Ishikawa (cell line): ENCODE measurements at regions not wholly inside any gene's neighbourhood (a gene's known extent, or its start where the extent isn't known, plus 50 kb on each side); places are given as distances from the start of the nearest gene placed in this dataset.

ENCODE experiments used
- EGR1 ChIP-seq: IDR thresholded peaks from 2 replicates; pipeline ENCODE4 v1.6.1; 2012
- EP300 ChIP-seq: IDR thresholded peaks from 2 replicates; pipeline ENCODE4 v1.6.1; 2012; ENCODE audit warnings: borderline replicate concordance
- RAD21 ChIP-seq: IDR thresholded peaks from 2 replicates; pipeline ENCODE4 v1.6.1; 2012; ENCODE audit warnings: low read depth
- TEAD4 ChIP-seq: IDR thresholded peaks from 2 replicates; pipeline ENCODE4 v1.6.1; 2012

DNA sequence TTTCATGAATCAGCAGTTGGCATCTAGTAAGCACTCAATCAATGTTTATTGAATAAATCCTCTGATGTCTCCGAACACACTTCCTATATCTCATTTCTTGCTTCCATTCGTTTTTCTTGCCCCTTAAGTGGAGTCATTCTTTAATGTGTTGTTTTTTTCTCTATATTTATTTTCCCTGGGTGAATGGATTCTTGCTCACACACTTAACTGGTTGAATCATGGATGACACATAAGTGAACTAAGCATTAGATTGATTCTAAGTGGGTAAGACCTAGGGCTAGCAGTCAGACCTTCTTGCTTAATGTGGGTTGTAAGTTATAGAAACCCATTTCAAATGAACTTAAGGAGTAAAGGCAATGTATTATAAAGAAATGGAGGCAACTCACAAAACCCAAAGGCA, 111.1 kb downstream of the RTL3 start:
- TF ChIP-seq EGR1 (no peak), TEAD4 (no peak), EP300 (no peak), RAD21 (no peak)
